ENCODE measurements at regions not wholly inside any gene's neighbourhood (a gene's known extent, or its start where the extent isn't known, plus 50 kb on each side); places are given as distances from the start of the nearest gene placed in this dataset.

- TF ChIP-seq CTCF (IDR thresholded peaks at IDR 0.05) (no peak), POLR2AphosphoS5 (IDR thresholded peaks at IDR 0.05; ENCODE audit: low read depth, low read length) (no peak), REST (IDR thresholded peaks at IDR 0.05; ENCODE audit: insufficient read depth in 1 of 2, low read depth in 2 of 2, low read length in 1 of 2) (no peak)
Measured at GRCh38 chr2:81181845-81182244, 877.3 kb upstream of the LRRTM1 start.

Data from Panc1 (cell line).